Hepatocyte (in vitro differentiated cells): ENCODE measurements at regions not wholly inside any gene's neighbourhood (a gene's known extent, or its start where the extent isn't known, plus 50 kb on each side); places are given as distances from the start of the nearest gene placed in this dataset.

ENCODE experiments used
- EZH2 ChIP-seq: fragments of 200-600 bp; sonication (generic); IDR thresholded peaks from 2 replicates; pipeline ENCODE4 v1.6.1; 2016; ENCODE audit warnings: antibody characterized with exemption, mild to moderate bottlenecking, borderline replicate concordance
- EZH2phosphoT487 ChIP-seq: fragments of 200-600 bp; sonication (generic); IDR thresholded peaks from one replicate; pipeline ENCODE4 v1.6.1; 2018; ENCODE audit warnings: antibody characterized with exemption, mild to moderate bottlenecking, low read depth, moderate library complexity; ENCODE audit not compliant: unreplicated experiment, severe bottlenecking
- TF ChIP-seq, protein P1 (sequence below): fragments of 200-600 bp; sonication (generic); IDR thresholded peaks from 2 replicates; pipeline ENCODE4 v1.5.1; 2016; ENCODE audit warnings: antibody characterized with exemption, mild to moderate bottlenecking; ENCODE audit not compliant: poor library complexity

GRCh38 chr14:28130610-28131284 is 635.8 kb upstream of the FOXG1 start:
- TF ChIP-seq, protein P1, sequence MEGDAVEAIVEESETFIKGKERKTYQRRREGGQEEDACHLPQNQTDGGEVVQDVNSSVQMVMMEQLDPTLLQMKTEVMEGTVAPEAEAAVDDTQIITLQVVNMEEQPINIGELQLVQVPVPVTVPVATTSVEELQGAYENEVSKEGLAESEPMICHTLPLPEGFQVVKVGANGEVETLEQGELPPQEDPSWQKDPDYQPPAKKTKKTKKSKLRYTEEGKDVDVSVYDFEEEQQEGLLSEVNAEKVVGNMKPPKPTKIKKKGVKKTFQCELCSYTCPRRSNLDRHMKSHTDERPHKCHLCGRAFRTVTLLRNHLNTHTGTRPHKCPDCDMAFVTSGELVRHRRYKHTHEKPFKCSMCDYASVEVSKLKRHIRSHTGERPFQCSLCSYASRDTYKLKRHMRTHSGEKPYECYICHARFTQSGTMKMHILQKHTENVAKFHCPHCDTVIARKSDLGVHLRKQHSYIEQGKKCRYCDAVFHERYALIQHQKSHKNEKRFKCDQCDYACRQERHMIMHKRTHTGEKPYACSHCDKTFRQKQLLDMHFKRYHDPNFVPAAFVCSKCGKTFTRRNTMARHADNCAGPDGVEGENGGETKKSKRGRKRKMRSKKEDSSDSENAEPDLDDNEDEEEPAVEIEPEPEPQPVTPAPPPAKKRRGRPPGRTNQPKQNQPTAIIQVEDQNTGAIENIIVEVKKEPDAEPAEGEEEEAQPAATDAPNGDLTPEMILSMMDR, result no peak
- TF ChIP-seq EZH2, result no peak
- TF ChIP-seq EZH2phosphoT487, result no peak
